HG03060 (cell line): ENCODE measurements at regions not wholly inside any gene's neighbourhood (a gene's known extent, or its start where the extent isn't known, plus 50 kb on each side); places are given as distances from the start of the nearest gene placed in this dataset.

Experiments
- ATAC-seq: cut with Tn5 transposase; IDR thresholded peaks from one replicate; pipeline ENCODE4 v1.9.1; 2021; ENCODE audit warnings: low read depth, moderate number of reproducible peaks; ENCODE audit not compliant: unreplicated experiment

- ATAC-seq: no peak
Measured at GRCh38 chr11:95520369-95521132, 269.0 kb downstream of the FAM76B start.

DNA sequence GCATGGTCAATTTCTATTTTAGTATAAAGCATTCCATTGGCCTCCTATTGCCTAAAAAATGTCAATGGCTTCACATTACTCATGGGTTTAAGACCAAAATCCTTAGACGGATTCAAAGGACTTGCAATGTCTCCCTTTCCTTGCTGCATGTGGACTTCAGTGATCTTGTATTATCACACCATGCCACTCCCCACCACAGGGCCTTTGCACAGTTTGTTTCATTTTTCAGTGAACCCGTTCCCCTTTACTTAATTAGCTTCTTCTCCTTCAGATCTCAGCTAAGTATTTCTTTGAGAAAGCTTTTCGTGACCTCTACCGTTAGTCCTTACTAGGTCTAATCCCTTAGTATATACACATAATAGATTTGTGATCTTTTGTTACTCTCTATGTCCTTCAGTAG is 269.7 kb downstream of the FAM76B start:
- no peak for ATAC-seq

DNA sequence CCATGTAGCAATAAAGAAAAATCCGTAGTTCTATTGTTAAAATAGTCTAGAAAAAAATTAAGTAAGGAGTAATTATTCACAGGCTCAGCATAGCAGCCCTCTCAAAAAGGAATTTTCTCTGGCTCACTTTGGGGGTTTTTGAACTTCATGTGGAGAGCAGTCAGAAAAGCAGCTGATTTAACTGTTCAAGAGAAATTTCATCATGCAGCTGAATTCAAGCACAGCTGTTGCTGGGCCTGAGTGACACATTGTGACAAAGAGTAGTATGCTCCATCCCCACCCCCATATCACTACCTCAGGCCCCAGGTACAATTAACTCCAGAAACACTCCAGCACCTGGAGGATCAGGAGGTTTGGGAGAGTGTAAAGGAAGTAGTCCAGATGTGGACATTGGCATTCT is 272.1 kb downstream of the FAM76B start:
- no peak for ATAC-seq

GRCh38 chr11:95516786-95517185 is 272.8 kb downstream of the FAM76B start:
- ATAC-seq: no peak

GRCh38 chr11:95516175-95516574 is 273.4 kb downstream of the FAM76B start:
- ATAC-seq: no peak

DNA sequence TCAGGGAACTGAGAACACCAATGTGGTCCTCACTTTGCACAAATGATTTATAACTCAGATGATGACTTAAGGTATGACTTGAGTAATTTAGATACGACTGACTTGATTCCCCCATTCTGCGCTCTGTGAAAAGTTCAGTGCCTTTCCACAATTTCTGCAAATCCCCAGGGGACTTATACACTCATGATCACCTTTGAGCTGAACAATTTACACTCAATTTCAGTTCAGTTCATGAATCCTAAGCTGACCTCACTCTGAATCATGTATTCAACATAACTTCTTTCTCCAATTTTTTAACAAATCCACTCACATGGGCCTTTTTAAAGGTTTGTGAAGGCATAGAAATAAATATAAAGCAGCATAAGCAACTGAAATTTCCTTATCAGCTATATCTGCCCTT is 274.2 kb downstream of the FAM76B start:
- no peak for ATAC-seq

DNA sequence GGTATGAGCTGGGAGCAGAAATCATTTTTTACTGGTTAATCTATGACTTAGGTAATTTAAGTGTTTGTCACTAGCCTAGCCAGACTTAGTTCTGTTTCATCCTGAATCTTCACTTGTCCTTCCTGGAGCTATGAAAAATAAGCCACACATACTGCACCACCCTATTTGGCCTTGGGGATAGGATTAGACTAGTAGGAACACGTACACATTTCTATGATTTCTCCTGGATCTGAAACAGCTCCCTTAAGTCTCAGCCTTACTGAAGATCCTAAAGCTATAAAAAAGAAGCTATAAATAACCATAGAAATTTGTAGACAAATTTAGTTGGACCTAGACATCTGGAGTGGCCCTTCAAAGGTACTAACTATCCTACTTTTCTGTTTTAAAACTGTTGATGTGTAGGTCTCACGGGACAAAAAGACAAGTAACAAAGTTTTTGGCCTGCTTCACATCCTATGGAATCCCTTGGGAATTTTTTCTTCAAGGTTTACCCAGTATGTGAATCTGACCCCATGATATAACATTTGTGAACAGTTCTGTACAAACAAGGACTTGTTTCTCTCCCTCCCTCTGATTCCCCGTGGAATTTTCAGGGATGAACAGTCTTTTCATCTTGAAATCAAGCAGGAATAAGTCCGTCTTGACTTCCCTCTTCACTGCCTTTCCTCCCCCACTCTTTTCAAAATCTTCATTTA is 275.0 kb downstream of the FAM76B start:
- no peak for ATAC-seq

DNA sequence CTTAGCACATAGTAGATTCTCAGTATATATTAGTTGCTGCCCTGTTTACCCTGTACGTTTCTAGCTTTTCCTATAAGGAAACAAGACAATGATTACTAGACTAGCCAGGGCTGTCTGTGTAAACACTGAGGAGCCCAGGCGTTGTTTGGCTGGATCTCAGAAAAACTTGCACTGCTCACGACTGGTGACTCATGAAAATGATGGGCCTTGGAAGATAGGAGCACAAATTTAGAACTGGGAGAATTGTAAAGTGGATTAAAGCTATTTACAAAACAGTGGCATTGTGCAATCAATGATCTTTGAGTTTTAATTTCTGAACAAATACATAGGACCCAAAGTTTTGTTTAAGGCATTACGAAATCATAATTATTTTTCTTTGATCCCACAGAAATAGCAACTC is 276.9 kb downstream of the FAM76B start:
- no peak for ATAC-seq

DNA sequence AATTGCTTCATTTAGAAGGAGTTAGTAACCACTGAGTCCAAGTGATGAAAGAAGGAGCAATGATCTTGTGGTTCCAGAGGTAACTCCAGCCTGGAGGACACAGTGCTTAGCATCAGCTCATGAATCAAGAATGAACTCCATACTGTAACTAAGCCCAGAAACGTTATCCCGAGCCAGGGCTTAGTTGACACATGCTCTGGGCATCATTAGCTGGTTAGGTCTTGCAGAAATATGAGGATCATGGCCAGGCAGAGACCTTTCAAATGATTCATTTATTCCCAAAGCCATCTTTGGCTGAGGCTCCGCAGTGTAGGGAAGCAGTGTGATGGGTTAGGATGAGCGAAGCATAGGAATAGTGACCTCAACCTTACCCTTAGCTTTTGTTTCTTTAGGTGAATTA is 277.4 kb downstream of the FAM76B start:
- no peak for ATAC-seq

GRCh38 chr11:95508219-95508890 is 277.4 kb upstream of the SESN3 start:
- ATAC-seq: no peak

GRCh38 chr11:95507794-95508193 is 276.8 kb upstream of the SESN3 start:
- ATAC-seq: no peak

DNA sequence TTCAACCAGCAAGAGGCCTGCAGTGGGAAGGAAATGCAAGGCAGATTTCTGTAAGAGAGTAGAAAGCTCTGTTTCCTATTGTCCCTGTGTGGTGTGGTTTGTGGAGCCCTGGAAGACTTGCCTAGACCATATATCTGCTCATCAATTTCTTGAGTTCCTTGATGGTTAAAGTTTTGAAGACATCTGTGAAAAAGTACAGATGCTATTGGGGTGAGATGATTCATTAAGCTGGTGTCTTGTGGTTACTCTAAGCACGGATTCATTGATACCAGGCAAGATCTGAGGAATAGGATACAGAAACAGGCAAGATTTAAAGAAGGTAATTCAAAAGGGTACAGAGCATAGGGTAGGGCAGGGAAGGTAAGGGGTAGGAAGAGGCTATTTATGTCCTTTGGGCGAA is 275.8 kb upstream of the SESN3 start:
- ATAC-seq: no peak

GRCh38 chr11:95505927-95506426 is 275.0 kb upstream of the SESN3 start:
- ATAC-seq: no peak

DNA sequence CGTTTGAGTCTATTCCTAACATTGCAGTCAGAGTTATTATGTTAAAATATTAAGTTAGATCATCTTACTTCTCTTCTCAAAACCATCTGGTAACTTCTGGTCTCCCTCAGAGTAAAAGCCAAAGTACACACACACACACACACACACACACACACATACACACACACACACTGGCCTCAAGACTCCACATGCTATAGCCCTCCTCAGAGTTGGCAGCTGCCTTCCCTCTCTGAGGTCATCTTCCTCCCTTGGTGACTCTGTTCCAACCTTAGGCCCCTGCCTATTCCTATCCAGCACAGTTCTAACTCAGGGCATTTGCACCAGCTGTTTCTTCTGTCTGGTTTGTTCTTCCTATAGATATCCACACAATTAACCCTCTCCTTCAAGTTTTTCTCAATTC is 272.0 kb upstream of the SESN3 start:
- ATAC-seq: no peak

GRCh38 chr11:95502522-95502921 is 271.5 kb upstream of the SESN3 start:
- ATAC-seq: no peak

GRCh38 chr11:95501761-95502266 is 270.8 kb upstream of the SESN3 start:
- ATAC-seq: no peak

- no peak for ATAC-seq
Measured at GRCh38 chr11:95500466-95500865, 269.5 kb upstream of the SESN3 start.

DNA sequence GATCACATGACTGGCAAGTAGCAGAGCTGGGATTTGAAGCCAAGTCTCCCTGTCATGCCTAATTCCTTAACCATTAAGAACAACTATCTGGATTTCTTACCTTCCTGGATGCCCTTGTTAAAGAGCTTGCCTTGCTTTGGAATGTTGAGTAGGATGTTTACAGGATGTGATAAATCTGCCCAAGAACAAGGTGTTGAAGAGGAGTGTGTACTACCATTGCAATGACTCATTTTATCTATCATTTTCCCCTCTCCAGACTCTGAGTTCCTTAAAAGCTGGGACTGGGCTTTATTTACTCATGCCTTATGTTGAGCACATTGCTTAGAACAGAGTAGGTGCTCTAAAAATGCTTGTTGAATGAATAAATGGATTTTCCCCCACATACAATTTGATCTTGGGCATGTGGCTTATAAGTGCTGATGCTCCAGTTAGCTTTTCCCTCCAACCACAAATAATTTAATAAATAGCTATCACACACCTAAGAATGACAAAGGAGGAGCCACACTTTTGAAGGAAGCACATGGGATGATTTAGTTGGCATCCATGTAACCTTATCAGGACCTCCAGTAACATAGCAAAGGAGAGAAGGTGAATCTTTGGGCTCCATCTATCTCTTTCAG is 268.6 kb upstream of the SESN3 start:
- no peak for ATAC-seq

- ATAC-seq: no peak
Measured at GRCh38 chr11:95498722-95499425, 267.9 kb upstream of the SESN3 start.

- no peak for ATAC-seq
Measured at GRCh38 chr11:95496901-95497300, 265.9 kb upstream of the SESN3 start.
